Lower leg skin (tissue), 3 donors: ENCODE measurements at regions not wholly inside any gene's neighbourhood (a gene's known extent, or its start where the extent isn't known, plus 50 kb on each side); places are given as distances from the start of the nearest gene placed in this dataset.
"Not testable (repeated sequence)": the region's sequence is repeated elsewhere in the genome, so short reads cannot be mapped to it uniquely, and the experiment has no call there.

Source experiments
- POLR2A ChIP-seq, 2 donors: fragments of 450-650 bp; IDR thresholded peaks; one replicate each; pipeline ENCODE4 v1.6.1; 2016 to 2017; ENCODE audit warnings: antibody characterized with exemption in 2 of 2, mild to moderate bottlenecking in 1 of 2, moderate library complexity in 1 of 2
- TF ChIP-seq, protein P1 (sequence below), 3 donors: fragments of 450-650 bp; IDR thresholded peaks; one replicate each; pipeline ENCODE4 v1.5.1; 2016; ENCODE audit warnings: antibody characterized with exemption in 3 of 3, mild to moderate bottlenecking in 3 of 3, moderate library complexity in 2 of 3

DNA sequence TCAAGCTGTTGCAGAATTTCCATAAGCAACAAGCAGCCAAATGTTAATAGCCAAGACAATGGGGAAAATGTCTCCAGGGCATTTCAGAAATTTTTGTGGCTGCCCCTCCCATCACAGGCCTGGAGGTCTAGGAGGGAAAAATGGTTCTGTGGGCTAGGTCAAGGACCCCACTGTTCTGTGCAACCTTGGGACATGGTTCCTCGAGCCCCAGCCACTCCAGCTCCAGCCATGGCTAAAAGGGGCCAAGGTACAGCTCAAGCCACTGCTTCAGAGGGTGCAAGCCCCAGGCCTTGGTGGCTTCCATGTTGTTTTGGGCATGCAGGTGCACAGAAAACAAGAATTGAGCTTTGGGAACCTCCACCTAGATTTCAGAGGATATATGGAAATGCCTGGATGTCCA is 122.1 kb upstream of the OTOS start:
- TF ChIP-seq, protein P1, sequence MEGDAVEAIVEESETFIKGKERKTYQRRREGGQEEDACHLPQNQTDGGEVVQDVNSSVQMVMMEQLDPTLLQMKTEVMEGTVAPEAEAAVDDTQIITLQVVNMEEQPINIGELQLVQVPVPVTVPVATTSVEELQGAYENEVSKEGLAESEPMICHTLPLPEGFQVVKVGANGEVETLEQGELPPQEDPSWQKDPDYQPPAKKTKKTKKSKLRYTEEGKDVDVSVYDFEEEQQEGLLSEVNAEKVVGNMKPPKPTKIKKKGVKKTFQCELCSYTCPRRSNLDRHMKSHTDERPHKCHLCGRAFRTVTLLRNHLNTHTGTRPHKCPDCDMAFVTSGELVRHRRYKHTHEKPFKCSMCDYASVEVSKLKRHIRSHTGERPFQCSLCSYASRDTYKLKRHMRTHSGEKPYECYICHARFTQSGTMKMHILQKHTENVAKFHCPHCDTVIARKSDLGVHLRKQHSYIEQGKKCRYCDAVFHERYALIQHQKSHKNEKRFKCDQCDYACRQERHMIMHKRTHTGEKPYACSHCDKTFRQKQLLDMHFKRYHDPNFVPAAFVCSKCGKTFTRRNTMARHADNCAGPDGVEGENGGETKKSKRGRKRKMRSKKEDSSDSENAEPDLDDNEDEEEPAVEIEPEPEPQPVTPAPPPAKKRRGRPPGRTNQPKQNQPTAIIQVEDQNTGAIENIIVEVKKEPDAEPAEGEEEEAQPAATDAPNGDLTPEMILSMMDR (IDR thresholded peaks at IDR 0.05), result not testable (repeated sequence)
- not testable (repeated sequence) for TF ChIP-seq POLR2A (IDR thresholded peaks at IDR 0.05)
